H9 (cell line): ENCODE measurements at regions not wholly inside any gene's neighbourhood (a gene's known extent, or its start where the extent isn't known, plus 50 kb on each side); places are given as distances from the start of the nearest gene placed in this dataset.

ENCODE experiments used
- DNase-seq: peaks from one replicate; pipeline ENCODE4 v3.0.0-alpha.2; 2017
- H2AFZ ChIP-seq: one replicate; pipeline ENCODE4 v1.6.1; 2013; ENCODE audit warnings: mild to moderate bottlenecking, low read length, control low read depth, moderate library complexity
- H2AK5ac ChIP-seq: 2 replicates; pipeline ENCODE4 v1.6.1; 2013; ENCODE audit warnings: low read length, control low read depth, mixed read lengths; ENCODE audit not compliant: insufficient read length
- H2BK120ac ChIP-seq: one replicate; pipeline ENCODE4 v1.6.1; 2013; ENCODE audit warnings: low read depth, mild to moderate bottlenecking, low read length, control low read depth, inconsistent platforms; ENCODE audit not compliant: poor library complexity, severe bottlenecking
- H2BK12ac ChIP-seq: 2 replicates; pipeline ENCODE4 v1.6.1; 2013; ENCODE audit warnings: low read length, control low read depth, mixed read lengths, low read depth; ENCODE audit not compliant: insufficient read length
- H2BK15ac ChIP-seq: 2 replicates; pipeline ENCODE4 v1.6.1; 2013; ENCODE audit warnings: low read depth, low read length, control low read depth
- H2BK20ac ChIP-seq: one replicate; pipeline ENCODE4 v1.6.1; 2013; ENCODE audit warnings: low read depth, mild to moderate bottlenecking, low read length, control low read depth, inconsistent platforms; ENCODE audit not compliant: poor library complexity, severe bottlenecking
- H2BK5ac ChIP-seq: 2 replicates; pipeline ENCODE4 v1.6.1; 2013; ENCODE audit warnings: low read length, control low read depth, mixed read lengths; ENCODE audit not compliant: insufficient read length
- H3K14ac ChIP-seq: 2 replicates; pipeline ENCODE4 v1.6.1; 2013; ENCODE audit warnings: low read length, control low read depth; ENCODE audit not compliant: insufficient read depth
- H3K18ac ChIP-seq: 2 replicates; pipeline ENCODE4 v1.6.1; 2013; ENCODE audit warnings: low read depth, mild to moderate bottlenecking, mixed read lengths, low read length, control low read depth; ENCODE audit not compliant: insufficient read length
- H3K23ac ChIP-seq: 2 replicates; pipeline ENCODE4 v1.6.1; 2013; ENCODE audit warnings: low read length, control low read depth, mixed read lengths, low read depth; ENCODE audit not compliant: insufficient read length
- H3K23me2 ChIP-seq: 2 replicates; pipeline ENCODE4 v1.6.1; 2013; ENCODE audit warnings: low read depth, mild to moderate bottlenecking, mixed read lengths, low read length, control low read depth; ENCODE audit not compliant: insufficient read length, poor library complexity, severe bottlenecking
- H3K27ac ChIP-seq: 2 replicates; pipeline ENCODE4 v1.5.1; 2013; ENCODE audit warnings: low read length, control low read depth, mixed read lengths, low read depth; ENCODE audit not compliant: insufficient read length
- H3K27me3 ChIP-seq: 2 replicates; pipeline ENCODE4 v1.6.1; 2013; ENCODE audit warnings: low read length, control low read depth, inconsistent platforms; ENCODE audit not compliant: insufficient read depth
- H3K4ac ChIP-seq: 2 replicates; pipeline ENCODE4 v1.6.1; 2013; ENCODE audit warnings: low read depth, mild to moderate bottlenecking, control low read depth, inconsistent platforms, low read length, moderate library complexity
- H3K4me1 ChIP-seq: 2 replicates; pipeline ENCODE4 v1.6.1; 2013; ENCODE audit warnings: low read length, control low read depth, inconsistent platforms; ENCODE audit not compliant: insufficient read depth
- H3K4me2 ChIP-seq: 2 replicates; pipeline ENCODE4 v1.6.1; 2013; ENCODE audit warnings: low read length, control low read depth, mixed read lengths; ENCODE audit not compliant: insufficient read length, insufficient read depth
- H3K56ac ChIP-seq: 2 replicates; pipeline ENCODE4 v1.6.1; 2013; ENCODE audit warnings: low read depth, mild to moderate bottlenecking, mixed read lengths, low read length, control low read depth; ENCODE audit not compliant: insufficient read length
- H3K79me1 ChIP-seq: 2 replicates; pipeline ENCODE4 v1.6.1; 2013; ENCODE audit warnings: low read depth, mild to moderate bottlenecking, moderate library complexity, low read length, control low read depth, inconsistent platforms; ENCODE audit not compliant: insufficient read depth, poor library complexity, severe bottlenecking
- H3K79me2 ChIP-seq: 2 replicates; pipeline ENCODE4 v1.6.1; 2013; ENCODE audit warnings: low read length, control low read depth, inconsistent platforms; ENCODE audit not compliant: insufficient read depth
- H3K9ac ChIP-seq: 2 replicates; pipeline ENCODE4 v1.6.1; 2013; ENCODE audit warnings: low read length, control low read depth, mixed read lengths; ENCODE audit not compliant: insufficient read length; ENCODE audit errors: extremely low read depth
- H3K9me3 ChIP-seq: one replicate; pipeline ENCODE4 v1.6.1; 2013; ENCODE audit warnings: low read depth, low read length, inconsistent platforms; ENCODE audit not compliant: control insufficient read depth
- H3T11ph ChIP-seq: one replicate; pipeline ENCODE4 v1.6.1; 2013; ENCODE audit warnings: mild to moderate bottlenecking, low read length, control low read depth, inconsistent platforms
- H4K20me1 ChIP-seq: one replicate; pipeline ENCODE4 v1.6.1; 2013; ENCODE audit not compliant: control insufficient read depth, insufficient read length, insufficient read depth
- H4K5ac ChIP-seq: 2 replicates; pipeline ENCODE4 v1.6.1; 2013; ENCODE audit warnings: low read depth, mild to moderate bottlenecking, mixed read lengths, low read length, control low read depth; ENCODE audit not compliant: insufficient read length
- H4K8ac ChIP-seq: replicated peaks from 2 replicates; pipeline ENCODE4 v1.6.1; 2013; ENCODE audit warnings: low read length, control low read depth, mixed read lengths, low read depth; ENCODE audit not compliant: insufficient read length
- H4K91ac ChIP-seq: 2 replicates; pipeline ENCODE4 v1.6.1; 2013; ENCODE audit warnings: low read depth, mild to moderate bottlenecking, moderate library complexity, mixed read lengths, low read length, control low read depth; ENCODE audit not compliant: insufficient read length
- H3K27ac Mint-ChIP-seq, 3 experiments: 2 replicates in 2 of 3; 3 replicates in 1 of 3; pipeline ENCODE4 v1.8.0; 2020 to 2021; ENCODE audit warnings: mixed read lengths in 3 of 3, mild to moderate bottlenecking in 1 of 3, moderate library complexity in 1 of 3
- H3K27me3 Mint-ChIP-seq: 2 replicates; pipeline ENCODE4 v1.8.0; 2021; ENCODE audit warnings: low read depth, mild to moderate bottlenecking, moderate library complexity, mixed read lengths
- H3K36me3 Mint-ChIP-seq, 3 experiments: 2 replicates in 2 of 3; 3 replicates in 1 of 3; pipeline ENCODE4 v1.8.0; 2020 to 2021; ENCODE audit warnings: low read depth in 3 of 3, mixed read lengths in 3 of 3; ENCODE audit not compliant: insufficient read depth in 1 of 3
- H3K4me1 Mint-ChIP-seq, 2 experiments: 2 replicates each; pipeline ENCODE4 v1.8.0; 2020; ENCODE audit warnings: mixed read lengths in 2 of 2
- H3K4me3 Mint-ChIP-seq, 2 experiments: 2 replicates in 1 of 2; 3 replicates in 1 of 2; pipeline ENCODE4 v1.8.0; 2020 to 2021; ENCODE audit warnings: mild to moderate bottlenecking in 2 of 2, mixed read lengths in 2 of 2, moderate library complexity in 1 of 2
- H3K9me3 Mint-ChIP-seq, 2 experiments: 2 replicates in 1 of 2; 3 replicates in 1 of 2; pipeline ENCODE4 v1.8.0; 2020; ENCODE audit warnings: mild to moderate bottlenecking in 2 of 2, mixed read lengths in 2 of 2, moderate library complexity in 1 of 2
- WGBS: extraction: QIAGEN DNeasy Blood & Tissue Kit; methylation state at CpG from one replicate; pipeline ENCODE4 v1.1.7; 2013; ENCODE audit warnings: missing lambda C conversion rate, low lambda C conversion rate, mixed read lengths; ENCODE audit not compliant: insufficient read length; ENCODE audit errors: extremely low coverage; 5-methylcytosine and 5-hydroxymethylcytosine counted together
- TF ChIP-seq, protein P1 (sequence below): fragments of 200-600 bp; sonication (generic); conservative IDR thresholded peaks from 3 replicates; pipeline ENCODE4 v1.8.0; 2021; ENCODE audit warnings: antibody characterized with exemption, mild to moderate bottlenecking

DNA sequence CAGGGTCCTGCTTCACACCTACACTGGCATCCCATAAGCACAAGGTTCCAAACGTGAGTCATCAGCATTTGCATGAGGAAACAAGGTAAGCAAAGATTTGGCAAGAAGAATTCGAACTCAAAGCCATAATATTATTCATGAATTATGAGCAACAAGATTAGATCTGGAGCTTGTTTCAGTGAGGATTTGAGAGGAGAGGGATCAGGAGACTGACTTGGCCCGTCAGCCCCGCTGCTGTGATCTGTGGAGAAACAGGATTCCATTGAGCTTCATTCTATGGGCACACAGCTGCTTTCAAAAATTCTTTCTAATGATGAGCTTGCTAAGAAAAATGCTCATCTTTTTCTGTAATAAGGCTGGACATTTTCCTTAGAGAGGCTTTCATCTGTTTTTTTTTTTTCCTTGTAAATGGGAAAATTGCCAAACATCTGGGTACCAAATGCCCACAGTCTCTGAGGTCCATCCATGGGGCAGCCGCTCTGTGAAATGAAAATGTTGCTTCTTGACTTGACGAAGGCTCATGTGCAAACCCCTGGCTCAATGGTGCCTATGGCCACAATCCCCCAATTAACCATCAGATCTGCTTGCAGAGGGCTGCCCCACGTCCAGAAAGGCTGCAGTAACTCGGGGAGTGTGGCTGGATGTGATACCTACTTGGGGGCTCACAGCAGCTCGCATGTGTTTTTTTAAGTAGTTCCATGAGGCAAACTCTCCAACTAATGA lies 179.3 kb downstream of the TMEM18 start:
- TF ChIP-seq, protein P1, sequence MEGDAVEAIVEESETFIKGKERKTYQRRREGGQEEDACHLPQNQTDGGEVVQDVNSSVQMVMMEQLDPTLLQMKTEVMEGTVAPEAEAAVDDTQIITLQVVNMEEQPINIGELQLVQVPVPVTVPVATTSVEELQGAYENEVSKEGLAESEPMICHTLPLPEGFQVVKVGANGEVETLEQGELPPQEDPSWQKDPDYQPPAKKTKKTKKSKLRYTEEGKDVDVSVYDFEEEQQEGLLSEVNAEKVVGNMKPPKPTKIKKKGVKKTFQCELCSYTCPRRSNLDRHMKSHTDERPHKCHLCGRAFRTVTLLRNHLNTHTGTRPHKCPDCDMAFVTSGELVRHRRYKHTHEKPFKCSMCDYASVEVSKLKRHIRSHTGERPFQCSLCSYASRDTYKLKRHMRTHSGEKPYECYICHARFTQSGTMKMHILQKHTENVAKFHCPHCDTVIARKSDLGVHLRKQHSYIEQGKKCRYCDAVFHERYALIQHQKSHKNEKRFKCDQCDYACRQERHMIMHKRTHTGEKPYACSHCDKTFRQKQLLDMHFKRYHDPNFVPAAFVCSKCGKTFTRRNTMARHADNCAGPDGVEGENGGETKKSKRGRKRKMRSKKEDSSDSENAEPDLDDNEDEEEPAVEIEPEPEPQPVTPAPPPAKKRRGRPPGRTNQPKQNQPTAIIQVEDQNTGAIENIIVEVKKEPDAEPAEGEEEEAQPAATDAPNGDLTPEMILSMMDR: no peak
- H4K91ac ChIP-seq: no peak overlapping the region
- H2BK5ac ChIP-seq: no peak overlapping the region
- H2AFZ ChIP-seq: no peak overlapping the region
- no peaks in the 10 kb centered on the region for H3K23me2 ChIP-seq
- H3K79me1 ChIP-seq: no peaks in the 10 kb centered on the region
- H3K4ac ChIP-seq: no peak overlapping the region
- no peaks in the 10 kb centered on the region for H3K9me3 ChIP-seq
- H4K8ac ChIP-seq: no peak overlapping the region
- no peaks in the 10 kb centered on the region for H3K79me2 ChIP-seq
- no peaks in the 10 kb centered on the region; a peak in 1 of 5 replicates for H3K9me3 Mint-ChIP-seq
- no peaks in the 10 kb centered on the region for H3K4me1 ChIP-seq
- H3K4me3 Mint-ChIP-seq: no peak overlapping the region
- H3K18ac ChIP-seq: no peak overlapping the region
- H2BK12ac ChIP-seq: no peak overlapping the region
- no peak overlapping the region for H2BK20ac ChIP-seq
- H3K9ac ChIP-seq: no peak overlapping the region
- H3K27me3 Mint-ChIP-seq: peaks cover 38% of the 10 kb centered on the region
- no peak overlapping the region for H3K27ac Mint-ChIP-seq
- H3K36me3 Mint-ChIP-seq: no peaks in the 10 kb centered on the region
- no peak overlapping the region for H3K4me2 ChIP-seq
- H3K23ac ChIP-seq: no peak overlapping the region
- WGBS: no CpG with 5 or more reads among the region's 9 CpGs
- no peak overlapping the region for H3K56ac ChIP-seq
- DNase-seq: no peak
- H2AK5ac ChIP-seq: no peak overlapping the region
- H3K14ac ChIP-seq: no peak overlapping the region
- H4K20me1 ChIP-seq: no peaks in the 10 kb centered on the region
- no peak overlapping the region for H4K5ac ChIP-seq
- no peak overlapping the region for H2BK15ac ChIP-seq
- no peak overlapping the region for H3T11ph ChIP-seq
- no peak overlapping the region for H3K27ac ChIP-seq
- H3K27me3 ChIP-seq: no peaks in the 10 kb centered on the region
- peaks cover 3 to 8% of the 10 kb centered on the region in 2 experiments; a peak in 3 of 4 replicates for H3K4me1 Mint-ChIP-seq
- no peak overlapping the region for H2BK120ac ChIP-seq
